ENCODE measurements at regions not wholly inside any gene's neighbourhood (a gene's known extent, or its start where the extent isn't known, plus 50 kb on each side); places are given as distances from the start of the nearest gene placed in this dataset.

DNA sequence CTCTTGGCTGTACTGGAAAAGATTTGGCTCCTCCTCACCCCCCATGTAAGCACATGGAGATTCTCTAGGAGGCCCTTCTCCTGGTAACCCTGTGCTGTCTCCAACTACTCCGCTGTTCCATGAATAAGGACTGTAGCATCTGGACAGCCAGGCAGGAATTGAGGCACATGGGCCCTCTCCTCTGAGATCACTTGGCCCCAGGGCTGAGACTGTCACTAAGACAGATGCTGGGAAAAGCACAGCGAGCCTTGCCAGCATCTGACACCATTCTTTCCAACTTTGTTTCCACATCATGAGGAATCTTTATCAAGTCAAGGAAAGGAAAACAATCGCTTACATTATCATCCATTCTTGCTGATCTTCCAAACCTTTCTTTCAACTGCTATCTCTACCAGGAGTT lies 222.6 kb upstream of the INTU start:
- TF ChIP-seq EP300 (IDR thresholded peaks at IDR 0.05) = no peak
- no peak for TF ChIP-seq POLR2AphosphoS5 (IDR thresholded peaks at IDR 0.05)
- TF ChIP-seq, protein P1, sequence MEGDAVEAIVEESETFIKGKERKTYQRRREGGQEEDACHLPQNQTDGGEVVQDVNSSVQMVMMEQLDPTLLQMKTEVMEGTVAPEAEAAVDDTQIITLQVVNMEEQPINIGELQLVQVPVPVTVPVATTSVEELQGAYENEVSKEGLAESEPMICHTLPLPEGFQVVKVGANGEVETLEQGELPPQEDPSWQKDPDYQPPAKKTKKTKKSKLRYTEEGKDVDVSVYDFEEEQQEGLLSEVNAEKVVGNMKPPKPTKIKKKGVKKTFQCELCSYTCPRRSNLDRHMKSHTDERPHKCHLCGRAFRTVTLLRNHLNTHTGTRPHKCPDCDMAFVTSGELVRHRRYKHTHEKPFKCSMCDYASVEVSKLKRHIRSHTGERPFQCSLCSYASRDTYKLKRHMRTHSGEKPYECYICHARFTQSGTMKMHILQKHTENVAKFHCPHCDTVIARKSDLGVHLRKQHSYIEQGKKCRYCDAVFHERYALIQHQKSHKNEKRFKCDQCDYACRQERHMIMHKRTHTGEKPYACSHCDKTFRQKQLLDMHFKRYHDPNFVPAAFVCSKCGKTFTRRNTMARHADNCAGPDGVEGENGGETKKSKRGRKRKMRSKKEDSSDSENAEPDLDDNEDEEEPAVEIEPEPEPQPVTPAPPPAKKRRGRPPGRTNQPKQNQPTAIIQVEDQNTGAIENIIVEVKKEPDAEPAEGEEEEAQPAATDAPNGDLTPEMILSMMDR (IDR thresholded peaks at IDR 0.05) = no peak
- no peak for TF ChIP-seq POLR2A (IDR thresholded peaks at IDR 0.05)
- DNase-seq = no peak
- Histone ChIP-seq H3K9me3 (peaks cover 0 to 14% (median 2%) of the 10 kb centered on the region in 4 donors), H3K4me1 (no peaks in the 10 kb centered on the region), H3K27me3 (no peaks in the 10 kb centered on the region), H3K36me3 (no peaks in the 10 kb centered on the region), H3K4me3 (no peak overlapping the region), H3K27ac (no peak overlapping the region)
- 86 to 91% methylated on average over 3 of the region's 3 CpGs for WGBS, 2 donors
- peak in 1 of 2 donors; percentile 77 for ATAC-seq (ENCODE audit: low FRiP score in 2 of 2)

DNA sequence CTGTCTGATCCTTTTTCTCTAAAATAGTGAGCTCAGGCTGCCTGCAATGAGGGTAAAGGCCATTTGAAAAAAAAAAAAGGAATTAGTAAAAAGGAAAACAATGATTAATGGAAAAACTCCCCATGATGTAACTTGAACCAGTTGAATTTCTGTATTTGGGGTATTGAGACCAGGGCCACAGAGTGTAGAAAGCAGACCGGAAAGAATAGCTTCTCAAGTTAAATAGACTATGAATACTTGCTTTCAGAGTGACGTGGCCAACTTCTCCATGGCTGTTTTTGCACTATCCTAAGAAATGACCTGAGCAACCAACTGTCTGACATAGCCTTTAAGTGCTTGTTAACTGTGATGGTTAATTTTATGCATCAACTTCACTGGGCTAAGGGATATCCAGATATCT lies 222.1 kb upstream of the INTU start:
- Histone ChIP-seq H3K4me1 (no peaks in the 10 kb centered on the region), H3K27ac (no peak overlapping the region), H3K4me3 (no peak overlapping the region), H3K9me3 (peaks cover 0 to 14% (median 2%) of the 10 kb centered on the region in 4 donors), H3K36me3 (no peaks in the 10 kb centered on the region), H3K27me3 (no peaks in the 10 kb centered on the region)
- TF ChIP-seq POLR2A (IDR thresholded peaks at IDR 0.05) (no peak), POLR2AphosphoS5 (IDR thresholded peaks at IDR 0.05) (no peak), EP300 (IDR thresholded peaks at IDR 0.05) (no peak)
- TF ChIP-seq, protein P1 (IDR thresholded peaks at IDR 0.05) = no peak
- ATAC-seq (ENCODE audit: low FRiP score in 2 of 2) (no peak), DNase-seq (no peak)
- WGBS, 2 donors = 38 to 69% methylated on average over 2 of the region's 2 CpGs

DNA sequence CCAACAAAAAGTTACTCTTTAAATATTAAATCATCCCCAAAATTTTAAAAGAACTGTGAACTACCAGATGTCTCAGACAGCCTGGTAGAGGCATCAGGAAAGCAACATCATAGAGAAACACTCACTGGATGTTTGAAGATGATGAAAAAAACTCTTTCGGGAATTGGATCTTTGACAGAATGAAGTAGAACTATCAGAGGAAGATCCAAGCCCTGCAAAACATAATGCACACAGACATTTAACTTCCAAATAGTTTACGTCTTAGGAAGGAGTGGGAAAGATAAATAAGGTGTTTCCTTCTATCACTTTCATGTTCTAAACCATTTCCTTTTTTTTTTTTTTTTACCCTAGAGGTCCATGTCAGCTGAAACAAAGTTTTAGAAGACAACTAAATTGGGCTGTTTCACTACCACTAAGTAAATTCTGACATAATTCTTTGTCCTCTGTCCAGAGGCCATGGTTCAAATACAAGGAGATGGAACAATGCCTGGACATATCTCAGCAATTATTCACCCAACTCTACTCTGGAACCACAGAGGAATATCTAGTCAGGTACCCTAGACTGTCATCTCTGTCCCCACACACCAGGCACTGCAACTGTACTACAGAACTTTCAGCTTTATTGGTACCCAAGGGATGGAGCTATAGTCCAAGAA lies 217.7 kb upstream of the INTU start:
- WGBS, 2 donors = 53 to 54% methylated on average over 2 of the region's 2 CpGs
- Histone ChIP-seq H3K4me3 (no peak overlapping the region), H3K36me3 (no peaks in the 10 kb centered on the region), H3K4me1 (no peaks in the 10 kb centered on the region), H3K27ac (no peak overlapping the region), H3K9me3 (no peaks in the 10 kb centered on the region), H3K27me3 (no peaks in the 10 kb centered on the region)
- no peak for TF ChIP-seq EP300 (IDR thresholded peaks at IDR 0.05)
- ATAC-seq (ENCODE audit: low FRiP score in 2 of 2) (peak in 1 of 2 donors; percentile 35), DNase-seq (no peak)

DNA sequence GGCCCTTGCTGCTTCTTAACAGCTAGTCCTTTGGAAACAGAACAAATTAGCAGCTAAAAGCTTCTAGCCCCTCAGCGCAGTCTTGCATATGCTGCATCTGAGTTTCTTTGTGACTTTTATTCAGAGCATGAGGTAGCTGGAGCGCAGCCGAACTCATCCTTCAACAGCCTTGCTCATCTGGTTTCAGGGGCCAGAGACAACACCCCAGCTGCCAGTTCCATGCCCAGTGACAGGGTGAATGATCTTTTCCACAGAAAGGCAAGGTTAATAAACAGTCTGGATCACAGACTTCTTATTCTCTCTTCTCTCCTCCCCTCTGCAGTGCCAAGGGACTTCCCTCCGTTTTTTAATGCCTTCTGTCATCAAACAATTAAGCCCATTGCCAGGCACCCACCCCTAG lies 216.6 kb upstream of the INTU start:
- no peak for TF ChIP-seq EP300 (IDR thresholded peaks at IDR 0.05)
- WGBS, 2 donors = 73 to 82% methylated on average over 4 of the region's 4 CpGs
- Histone ChIP-seq H3K36me3 (no peaks in the 10 kb centered on the region), H3K9me3 (no peaks in the 10 kb centered on the region), H3K4me1 (no peaks in the 10 kb centered on the region), H3K27ac (no peak overlapping the region), H3K4me3 (no peak overlapping the region), H3K27me3 (no peaks in the 10 kb centered on the region)
- DNase-seq (no peak), ATAC-seq (ENCODE audit: low FRiP score in 2 of 2) (no peak)

DNA sequence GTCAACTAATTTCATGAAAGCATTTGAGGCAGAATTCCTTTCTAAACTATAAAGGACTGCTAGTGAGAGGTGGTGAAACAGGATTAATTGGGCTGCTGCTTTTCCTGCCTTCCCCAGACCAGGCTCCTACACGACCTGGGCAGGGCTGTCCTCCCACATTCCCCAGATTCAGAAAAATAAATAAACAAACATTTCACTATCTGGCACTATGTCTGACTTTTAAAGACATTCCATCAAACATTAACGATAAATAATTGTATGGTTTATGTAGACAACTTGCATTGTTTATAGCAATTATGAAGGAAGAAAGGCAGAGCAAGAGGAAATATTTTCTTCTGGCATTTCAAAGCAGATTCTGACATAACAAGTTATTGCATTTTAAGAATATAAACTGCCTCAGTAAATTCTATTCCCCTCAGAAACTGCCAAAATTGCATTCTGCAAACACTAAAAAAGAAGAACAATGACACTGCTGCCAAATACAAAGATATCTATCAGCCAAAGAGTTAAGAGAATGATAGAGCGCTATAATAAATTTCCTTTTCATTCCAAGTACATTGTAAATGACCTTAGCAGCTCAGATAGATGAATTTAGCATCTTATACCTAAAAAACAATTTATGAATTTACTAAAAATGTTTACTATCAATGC lies 214.7 kb upstream of the INTU start:
- TF ChIP-seq, protein P1 (IDR thresholded peaks at IDR 0.05) = no peak
- TF ChIP-seq EP300 (IDR thresholded peaks at IDR 0.05) = no peak
- no peak for TF ChIP-seq POLR2AphosphoS5 (IDR thresholded peaks at IDR 0.05)
- TF ChIP-seq POLR2A (IDR thresholded peaks at IDR 0.05) = no peak
- Histone ChIP-seq H3K4me3 (no peak overlapping the region), H3K27ac (no peak overlapping the region), H3K4me1 (no peaks in the 10 kb centered on the region), H3K27me3 (no peaks in the 10 kb centered on the region), H3K9me3 (no peaks in the 10 kb centered on the region), H3K36me3 (no peaks in the 10 kb centered on the region)
- DNase-seq (no peak), ATAC-seq (ENCODE audit: low FRiP score in 2 of 2) (no peak)
- 40 to 47% methylated on average over 3 of the region's 3 CpGs for WGBS, 2 donors

DNA sequence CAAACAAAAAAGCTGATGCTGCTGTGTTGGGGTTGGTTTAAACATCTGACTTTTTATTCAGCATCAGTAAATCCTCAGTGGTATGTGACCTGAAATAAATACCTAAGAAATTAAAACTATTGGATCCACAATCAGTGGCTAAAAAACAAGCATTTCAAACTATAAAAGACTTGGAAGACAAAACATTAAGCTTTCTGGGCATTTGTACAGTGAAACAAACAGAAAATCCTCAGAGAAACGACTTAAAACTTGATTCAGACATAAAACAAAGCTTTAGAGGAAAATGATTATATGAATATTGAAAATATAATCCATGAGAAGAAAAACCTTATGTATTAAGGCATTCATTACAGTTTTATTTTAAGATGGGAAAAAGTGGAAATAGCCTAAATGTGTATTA lies 213.3 kb upstream of the INTU start:
- Histone ChIP-seq H3K27ac (no peak overlapping the region), H3K4me1 (no peaks in the 10 kb centered on the region), H3K9me3 (no peaks in the 10 kb centered on the region), H3K27me3 (no peaks in the 10 kb centered on the region), H3K4me3 (no peak overlapping the region), H3K36me3 (no peaks in the 10 kb centered on the region)
- 46 to 58% methylated on average over 1 of the region's 1 CpG for WGBS, 2 donors
- ATAC-seq (ENCODE audit: low FRiP score in 2 of 2) (no peak), DNase-seq (no peak)
- TF ChIP-seq, protein P1 (IDR thresholded peaks at IDR 0.05) = no peak
- TF ChIP-seq POLR2AphosphoS5 (IDR thresholded peaks at IDR 0.05) (no peak), POLR2A (IDR thresholded peaks at IDR 0.05) (no peak), EP300 (IDR thresholded peaks at IDR 0.05) (no peak)
